ENCODE measurements at regions not wholly inside any gene's neighbourhood (a gene's known extent, or its start where the extent isn't known, plus 50 kb on each side); places are given as distances from the start of the nearest gene placed in this dataset.

GRCh38 chr4:134390319-134390718 is 188.7 kb upstream of the PABPC4L start (continued):
- TF ChIP-seq JUNB (IDR thresholded peaks at IDR 0.05; ENCODE audit: unreplicated experiment), result no peak

GRCh38 chr4:134388351-134388750 is 186.8 kb upstream of the PABPC4L start:
- no peaks in the 10 kb centered on the region for H3K27me3 ChIP-seq (ENCODE audit: insufficient read depth)
- no peaks in the 10 kb centered on the region for H3F3A ChIP-seq (replicated peaks; ENCODE audit: low read depth)
- Mint-ChIP-seq H3K36me3 (ENCODE audit: low read depth) (peaks cover 6% of the 10 kb centered on the region), H3K27me3 (ENCODE audit: insufficient read depth, low read depth, poor library complexity) (peaks cover 4% of the 10 kb centered on the region), H3K4me3 (no peak overlapping the region), H3K9me3 (peaks cover 4% of the 10 kb centered on the region), H3K27ac (peak overlapping the region; percentile 47), H3K4me1 (peaks cover 14% of the 10 kb centered on the region)
- H3K36me3 ChIP-seq (ENCODE audit: insufficient read depth), result no peaks in the 10 kb centered on the region
- no peak overlapping the region for H3K4me3 ChIP-seq
- H3K9me2 ChIP-seq (ENCODE audit: insufficient read depth), result no peaks in the 10 kb centered on the region
- no peaks in the 10 kb centered on the region for H3K79me2 ChIP-seq (replicated peaks; ENCODE audit: insufficient read depth)
- H3K4me2 ChIP-seq, result no peak overlapping the region
- peak; percentile 94 for ATAC-seq
- DNase-seq (ENCODE audit: low spot score), result peak; percentile 64
- no peak overlapping the region for H2AFZ ChIP-seq
- TF ChIP-seq, protein P1, sequence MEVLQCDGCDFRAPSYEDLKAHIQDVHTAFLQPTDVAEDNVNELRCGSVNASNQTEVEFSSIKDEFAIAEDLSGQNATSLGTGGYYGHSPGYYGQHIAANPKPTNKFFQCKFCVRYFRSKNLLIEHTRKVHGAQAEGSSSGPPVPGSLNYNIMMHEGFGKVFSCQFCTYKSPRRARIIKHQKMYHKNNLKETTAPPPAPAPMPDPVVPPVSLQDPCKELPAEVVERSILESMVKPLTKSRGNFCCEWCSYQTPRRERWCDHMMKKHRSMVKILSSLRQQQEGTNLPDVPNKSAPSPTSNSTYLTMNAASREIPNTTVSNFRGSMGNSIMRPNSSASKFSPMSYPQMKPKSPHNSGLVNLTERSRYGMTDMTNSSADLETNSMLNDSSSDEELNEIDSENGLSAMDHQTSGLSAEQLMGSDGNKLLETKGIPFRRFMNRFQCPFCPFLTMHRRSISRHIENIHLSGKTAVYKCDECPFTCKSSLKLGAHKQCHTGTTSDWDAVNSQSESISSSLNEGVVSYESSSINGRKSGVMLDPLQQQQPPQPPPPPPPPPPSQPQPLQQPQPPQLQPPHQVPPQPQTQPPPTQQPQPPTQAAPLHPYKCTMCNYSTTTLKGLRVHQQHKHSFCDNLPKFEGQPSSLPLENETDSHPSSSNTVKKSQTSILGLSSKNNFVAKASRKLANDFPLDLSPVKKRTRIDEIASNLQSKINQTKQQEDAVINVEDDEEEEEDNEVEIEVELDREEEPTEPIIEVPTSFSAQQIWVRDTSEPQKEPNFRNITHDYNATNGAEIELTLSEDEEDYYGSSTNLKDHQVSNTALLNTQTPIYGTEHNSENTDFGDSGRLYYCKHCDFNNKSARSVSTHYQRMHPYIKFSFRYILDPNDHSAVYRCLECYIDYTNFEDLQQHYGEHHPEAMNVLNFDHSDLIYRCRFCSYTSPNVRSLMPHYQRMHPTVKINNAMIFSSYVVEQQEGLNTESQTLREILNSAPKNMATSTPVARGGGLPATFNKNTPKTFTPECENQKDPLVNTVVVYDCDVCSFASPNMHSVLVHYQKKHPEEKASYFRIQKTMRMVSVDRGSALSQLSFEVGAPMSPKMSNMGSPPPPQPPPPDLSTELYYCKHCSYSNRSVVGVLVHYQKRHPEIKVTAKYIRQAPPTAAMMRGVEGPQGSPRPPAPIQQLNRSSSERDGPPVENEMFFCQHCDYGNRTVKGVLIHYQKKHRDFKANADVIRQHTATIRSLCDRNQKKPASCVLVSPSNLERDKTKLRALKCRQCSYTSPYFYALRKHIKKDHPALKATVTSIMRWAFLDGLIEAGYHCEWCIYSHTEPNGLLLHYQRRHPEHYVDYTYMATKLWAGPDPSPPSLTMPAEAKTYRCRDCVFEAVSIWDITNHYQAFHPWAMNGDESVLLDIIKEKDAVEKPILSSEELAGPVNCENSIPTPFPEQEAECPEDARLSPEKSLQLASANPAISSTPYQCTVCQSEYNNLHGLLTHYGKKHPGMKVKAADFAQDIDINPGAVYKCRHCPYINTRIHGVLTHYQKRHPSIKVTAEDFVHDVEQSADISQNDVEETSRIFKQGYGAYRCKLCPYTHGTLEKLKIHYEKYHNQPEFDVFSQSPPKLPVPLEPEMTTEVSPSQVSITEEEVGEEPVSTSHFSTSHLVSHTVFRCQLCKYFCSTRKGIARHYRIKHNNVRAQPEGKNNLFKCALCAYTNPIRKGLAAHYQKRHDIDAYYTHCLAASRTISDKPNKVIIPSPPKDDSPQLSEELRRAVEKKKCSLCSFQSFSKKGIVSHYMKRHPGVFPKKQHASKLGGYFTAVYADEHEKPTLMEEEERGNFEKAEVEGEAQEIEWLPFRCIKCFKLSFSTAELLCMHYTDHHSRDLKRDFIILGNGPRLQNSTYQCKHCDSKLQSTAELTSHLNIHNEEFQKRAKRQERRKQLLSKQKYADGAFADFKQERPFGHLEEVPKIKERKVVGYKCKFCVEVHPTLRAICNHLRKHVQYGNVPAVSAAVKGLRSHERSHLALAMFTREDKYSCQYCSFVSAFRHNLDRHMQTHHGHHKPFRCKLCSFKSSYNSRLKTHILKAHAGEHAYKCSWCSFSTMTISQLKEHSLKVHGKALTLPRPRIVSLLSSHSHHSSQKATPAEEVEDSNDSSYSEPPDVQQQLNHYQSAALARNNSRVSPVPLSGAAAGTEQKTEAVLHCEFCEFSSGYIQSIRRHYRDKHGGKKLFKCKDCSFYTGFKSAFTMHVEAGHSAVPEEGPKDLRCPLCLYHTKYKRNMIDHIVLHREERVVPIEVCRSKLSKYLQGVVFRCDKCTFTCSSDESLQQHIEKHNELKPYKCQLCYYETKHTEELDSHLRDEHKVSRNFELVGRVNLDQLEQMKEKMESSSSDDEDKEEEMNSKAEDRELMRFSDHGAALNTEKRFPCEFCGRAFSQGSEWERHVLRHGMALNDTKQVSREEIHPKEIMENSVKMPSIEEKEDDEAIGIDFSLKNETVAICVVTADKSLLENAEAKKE (CRISPR knock-in tag; IDR thresholded peaks at IDR 0.05), result peak; percentile 65; the same call in 1 of the 2 replicates
- TF ChIP-seq EZH2 (IDR thresholded peaks at IDR 0.05; ENCODE audit: low read depth, unreplicated experiment) (no peak), REST (IDR thresholded peaks at IDR 0.05; ENCODE audit: unreplicated experiment) (no peak)
- no peak overlapping the region for H3K27ac ChIP-seq (ENCODE audit: low read depth)
- peaks cover 10% of the 10 kb centered on the region for H3K4me1 ChIP-seq (ENCODE audit: insufficient read depth)
- no peaks in the 10 kb centered on the region for H4K20me1 ChIP-seq (replicated peaks; ENCODE audit: insufficient read depth)
